Activated T-cell treated with anti-CD3 and anti-CD28 coated beads, Interleukin-2, amount 50 U/mL, for 72 hours (primary cell): ENCODE measurements at regions not wholly inside any gene's neighbourhood (a gene's known extent, or its start where the extent isn't known, plus 50 kb on each side); places are given as distances from the start of the nearest gene placed in this dataset.
A peak's percentile ranks its signal among the peaks of the same experiment; 100 is the strongest.

ENCODE experiments used
- ATAC-seq, 2 donors: fragments of 150-1000 bp; cut with Tn5 transposase; replicated peaks in 1 of 2; 2 replicates each; pipeline ENCODE4 v1.10.0; 2021; ENCODE audit warnings: moderate library complexity in 2 of 2, mild to moderate bottlenecking in 1 of 2
- DNase-seq, 2 donors: peaks; one replicate each; pipeline ENCODE4 v3.0.0; 2021 to 2022; ENCODE audit warnings: mixed read lengths in 1 of 2
- H3K27ac Mint-ChIP-seq: one replicate; pipeline ENCODE4 v1.8.0; 2022; ENCODE audit warnings: mild to moderate bottlenecking, moderate library complexity, mixed read lengths
- H3K27me3 Mint-ChIP-seq: one replicate; pipeline ENCODE4 v1.8.0; 2022; ENCODE audit warnings: low read depth, mixed read lengths
- H3K36me3 Mint-ChIP-seq, 2 donors: one replicate each; pipeline ENCODE4 v1.8.0; 2022; ENCODE audit warnings: mixed read lengths in 2 of 2, mild to moderate bottlenecking in 1 of 2; ENCODE audit not compliant: insufficient read depth in 2 of 2
- H3K4me1 Mint-ChIP-seq: one replicate; pipeline ENCODE4 v1.8.0; 2022; ENCODE audit warnings: low read depth, mixed read lengths
- H3K4me3 Mint-ChIP-seq, 2 donors: one replicate each; pipeline ENCODE4 v1.8.0; 2022; ENCODE audit warnings: mild to moderate bottlenecking in 2 of 2, mixed read lengths in 2 of 2, moderate library complexity in 2 of 2
- H3K9me3 Mint-ChIP-seq, 2 donors: one replicate each; pipeline ENCODE4 v1.8.0; 2022; ENCODE audit warnings: mixed read lengths in 2 of 2

- Mint-ChIP-seq H3K27me3 (no peaks in the 10 kb centered on the region), H3K36me3 (no peaks in the 10 kb centered on the region), H3K4me3 (no peak overlapping the region), H3K4me1 (no peaks in the 10 kb centered on the region), H3K27ac (no peak overlapping the region), H3K9me3 (no peaks in the 10 kb centered on the region)
- DNase-seq (no peak), ATAC-seq (no peak)
Observed at GRCh38 chr2:121101093-121101715, 183.8 kb downstream of the TFCP2L1 start.

DNA sequence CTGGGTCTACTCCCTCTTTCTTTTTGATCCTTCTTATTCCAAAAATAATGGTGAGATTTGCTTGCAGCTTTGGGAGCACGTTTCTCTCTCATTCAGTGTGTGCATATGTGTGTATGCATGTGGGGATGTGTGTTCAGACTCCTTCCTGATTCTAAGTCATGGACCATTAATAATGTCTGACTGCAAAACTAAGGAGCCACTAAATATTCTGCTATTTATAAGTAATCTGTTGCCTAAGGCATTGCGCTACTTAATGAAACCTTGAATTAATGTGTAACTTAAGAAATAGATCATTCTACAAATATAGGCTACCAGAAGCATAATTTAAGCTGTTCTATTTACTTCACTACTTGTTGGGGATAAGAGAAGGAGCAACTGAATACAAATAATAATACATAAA, 182.1 kb downstream of the TFCP2L1 start:
- no peaks in the 10 kb centered on the region for H3K9me3 Mint-ChIP-seq
- no peak for DNase-seq
- no peak overlapping the region for H3K4me3 Mint-ChIP-seq
- H3K4me1 Mint-ChIP-seq, result no peaks in the 10 kb centered on the region
- no peaks in the 10 kb centered on the region for H3K27me3 Mint-ChIP-seq
- H3K36me3 Mint-ChIP-seq, result no peaks in the 10 kb centered on the region
- no peak overlapping the region for H3K27ac Mint-ChIP-seq
- ATAC-seq, result no peak

- H3K36me3 Mint-ChIP-seq, result no peaks in the 10 kb centered on the region
- no peaks in the 10 kb centered on the region for H3K9me3 Mint-ChIP-seq
- H3K4me3 Mint-ChIP-seq, result no peak overlapping the region
- ATAC-seq (no peak), DNase-seq (no peak)
- H3K27me3 Mint-ChIP-seq, result no peaks in the 10 kb centered on the region
- no peak overlapping the region for H3K27ac Mint-ChIP-seq
- H3K4me1 Mint-ChIP-seq, result no peaks in the 10 kb centered on the region
Observed at GRCh38 chr2:121103960-121104359, 181.0 kb downstream of the TFCP2L1 start.

GRCh38 chr2:121104721-121105141, 180.3 kb downstream of the TFCP2L1 start:
- H3K4me3 Mint-ChIP-seq, result no peak overlapping the region
- H3K27me3 Mint-ChIP-seq, result no peaks in the 10 kb centered on the region
- no peak for DNase-seq

GRCh38 chr2:121110924-121111323, 174.1 kb downstream of the TFCP2L1 start:
- no peak overlapping the region for H3K4me3 Mint-ChIP-seq
- peaks cover 3 to 5% of the 10 kb centered on the region in 2 donors for H3K9me3 Mint-ChIP-seq
- no peaks in the 10 kb centered on the region for H3K27me3 Mint-ChIP-seq
- no peak overlapping the region for H3K27ac Mint-ChIP-seq
- H3K4me1 Mint-ChIP-seq, result no peaks in the 10 kb centered on the region
- DNase-seq, result no peak
- no peaks in the 10 kb centered on the region for H3K36me3 Mint-ChIP-seq
- no peak for ATAC-seq

More at GRCh38 chr2:121104721-121105141, 180.3 kb downstream of the TFCP2L1 start:
- ATAC-seq, result no peak
- Mint-ChIP-seq H3K36me3 (no peaks in the 10 kb centered on the region), H3K27ac (no peak overlapping the region), H3K9me3 (no peaks in the 10 kb centered on the region), H3K4me1 (no peaks in the 10 kb centered on the region)

- Mint-ChIP-seq H3K4me1 (no peaks in the 10 kb centered on the region), H3K4me3 (no peak overlapping the region), H3K27ac (no peak overlapping the region), H3K27me3 (no peaks in the 10 kb centered on the region), H3K9me3 (no peaks in the 10 kb centered on the region), H3K36me3 (no peaks in the 10 kb centered on the region)
- ATAC-seq (no peak), DNase-seq (no peak)
Observed at GRCh38 chr2:121118951-121119350, 166.1 kb downstream of the TFCP2L1 start.

DNA sequence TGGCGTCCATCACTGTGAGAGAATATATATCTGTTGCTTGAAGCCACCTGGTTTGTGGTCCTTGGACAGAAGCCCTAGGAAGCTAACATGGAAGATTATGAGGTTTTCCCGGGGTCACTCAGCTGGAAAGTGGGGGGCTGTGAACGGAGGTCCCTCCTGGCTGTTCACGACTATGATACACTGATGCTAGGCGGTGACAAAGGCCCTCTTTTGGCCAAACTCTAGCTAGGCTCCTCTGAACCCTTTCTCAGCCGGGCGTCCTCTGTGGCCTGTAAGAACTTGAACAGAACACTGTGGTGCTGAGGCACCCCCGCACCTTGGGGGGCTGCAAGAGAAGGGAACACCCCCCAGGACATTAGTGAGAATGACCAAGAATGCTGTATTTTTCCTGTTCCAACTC, 164.6 kb downstream of the TFCP2L1 start:
- no peaks in the 10 kb centered on the region for H3K4me1 Mint-ChIP-seq
- H3K36me3 Mint-ChIP-seq, result no peaks in the 10 kb centered on the region
- H3K4me3 Mint-ChIP-seq, result no peak overlapping the region
- no peaks in the 10 kb centered on the region for H3K9me3 Mint-ChIP-seq
- DNase-seq, result no peak
- no peak for ATAC-seq
- H3K27ac Mint-ChIP-seq, result no peak overlapping the region
- H3K27me3 Mint-ChIP-seq, result no peaks in the 10 kb centered on the region

GRCh38 chr2:121120991-121121390, 164.0 kb downstream of the TFCP2L1 start:
- no peak for DNase-seq
- Mint-ChIP-seq H3K27me3 (no peaks in the 10 kb centered on the region), H3K36me3 (no peaks in the 10 kb centered on the region), H3K4me3 (no peak overlapping the region), H3K4me1 (no peaks in the 10 kb centered on the region), H3K27ac (no peak overlapping the region), H3K9me3 (no peaks in the 10 kb centered on the region)
- no peak for ATAC-seq

DNA sequence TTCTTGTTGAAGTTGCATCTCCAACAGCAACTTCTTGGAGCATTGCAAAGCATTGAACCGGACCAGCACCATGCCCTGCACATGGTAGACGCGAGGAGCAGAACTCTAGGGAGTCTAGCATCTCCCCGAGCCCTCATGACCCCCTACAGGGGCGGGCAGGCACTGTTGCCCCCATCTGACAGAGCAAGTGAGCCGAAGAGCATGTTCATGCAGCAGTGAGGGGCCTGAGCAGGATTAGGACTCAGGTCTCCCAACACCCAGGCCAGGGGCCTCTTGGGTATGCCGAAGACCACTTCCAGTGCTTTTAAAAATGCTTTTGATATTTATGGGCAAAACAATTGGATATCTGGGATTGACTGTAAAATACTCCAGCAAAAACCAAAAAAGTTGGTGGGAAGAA, 163.3 kb downstream of the TFCP2L1 start:
- H3K36me3 Mint-ChIP-seq, result no peaks in the 10 kb centered on the region

GRCh38 chr2:121123268-121123667, 161.7 kb downstream of the TFCP2L1 start:
- no peak for DNase-seq

More for the DNA sequence above, 163.3 kb downstream of the TFCP2L1 start:
- no peak for DNase-seq
- Mint-ChIP-seq H3K27ac (no peak overlapping the region), H3K4me1 (no peaks in the 10 kb centered on the region), H3K27me3 (no peaks in the 10 kb centered on the region), H3K4me3 (no peak overlapping the region), H3K9me3 (no peaks in the 10 kb centered on the region)
- ATAC-seq, result no peak

GRCh38 chr2:121124330-121124729, 160.7 kb downstream of the TFCP2L1 start:
- H3K4me1 Mint-ChIP-seq, result no peaks in the 10 kb centered on the region
- H3K4me3 Mint-ChIP-seq, result no peak overlapping the region
- no peak for ATAC-seq
- no peaks in the 10 kb centered on the region for H3K27me3 Mint-ChIP-seq
- H3K9me3 Mint-ChIP-seq, result no peaks in the 10 kb centered on the region
- no peak for DNase-seq
- no peaks in the 10 kb centered on the region for H3K36me3 Mint-ChIP-seq
- H3K27ac Mint-ChIP-seq, result no peak overlapping the region

More at GRCh38 chr2:121123268-121123667, 161.7 kb downstream of the TFCP2L1 start:
- Mint-ChIP-seq H3K36me3 (no peaks in the 10 kb centered on the region), H3K4me1 (no peaks in the 10 kb centered on the region), H3K9me3 (no peaks in the 10 kb centered on the region), H3K4me3 (no peak overlapping the region), H3K27ac (no peak overlapping the region), H3K27me3 (no peaks in the 10 kb centered on the region)
- no peak for ATAC-seq

- Mint-ChIP-seq H3K9me3 (no peaks in the 10 kb centered on the region), H3K4me1 (no peaks in the 10 kb centered on the region), H3K36me3 (no peaks in the 10 kb centered on the region), H3K27ac (no peak overlapping the region), H3K27me3 (no peaks in the 10 kb centered on the region), H3K4me3 (no peak overlapping the region)
- ATAC-seq (no peak), DNase-seq (no peak)
Observed at GRCh38 chr2:121125350-121125749, 159.7 kb downstream of the TFCP2L1 start.

GRCh38 chr2:121128741-121129659, 156.0 kb downstream of the TFCP2L1 start:
- Mint-ChIP-seq H3K9me3 (peaks cover 2% of the 10 kb centered on the region in 2 donors), H3K27ac (no peak overlapping the region), H3K36me3 (no peaks in the 10 kb centered on the region), H3K4me3 (no peak overlapping the region), H3K4me1 (no peaks in the 10 kb centered on the region), H3K27me3 (peaks cover 5% of the 10 kb centered on the region)
- DNase-seq (peak; percentile 13 to 16), ATAC-seq (peak in 1 of 2 donors; percentile 36)
